HL-60 (cell line): ENCODE measurements at regions not wholly inside any gene's neighbourhood (a gene's known extent, or its start where the extent isn't known, plus 50 kb on each side); places are given as distances from the start of the nearest gene placed in this dataset.

Experiments
- DNase-seq, 2 experiments: peaks; one replicate each; pipeline ENCODE4 v3.0.0-alpha.2; 2010 to 2020; ENCODE audit warnings: low read depth in 1 of 2, low spot score in 1 of 2
- H3K27ac ChIP-seq: fragments of 250-450 bp; sonication (Bioruptor Pico); replicated peaks from 2 replicates; pipeline ENCODE4 v1.5.1; 2020; ENCODE audit warnings: mild to moderate bottlenecking, moderate library complexity
- H3K27me3 ChIP-seq: fragments of 250-450 bp; sonication (Bioruptor Pico); 2 replicates; pipeline ENCODE4 v1.5.1; 2021; ENCODE audit warnings: mild to moderate bottlenecking, moderate library complexity; ENCODE audit not compliant: insufficient read depth, poor library complexity, severe bottlenecking
- H3K4me3 ChIP-seq: replicated peaks from 2 replicates; pipeline ENCODE4 v1.5.1; 2011; ENCODE audit warnings: mild to moderate bottlenecking, control low read depth, low read length; ENCODE audit not compliant: insufficient read depth
- GABPA ChIP-seq: IDR thresholded peaks from 2 replicates; pipeline ENCODE4 v1.6.1; 2012; ENCODE audit warnings: low read depth
- POLR2AphosphoS5 ChIP-seq: IDR thresholded peaks from 2 replicates; pipeline ENCODE4 v1.6.1; 2012; ENCODE audit warnings: low read depth
- SPI1 ChIP-seq: IDR thresholded peaks from 2 replicates; pipeline ENCODE4 v1.6.1; 2012; ENCODE audit warnings: low read depth, mild to moderate bottlenecking, borderline replicate concordance
- TF ChIP-seq, protein P1 (sequence below): IDR thresholded peaks from one replicate; pipeline ENCODE4 v1.5.1; 2011; ENCODE audit warnings: low read length, control low read depth, inconsistent platforms; ENCODE audit not compliant: insufficient read depth
- TF ChIP-seq, protein P2 (sequence below): IDR thresholded peaks from 2 replicates; pipeline ENCODE4 v1.6.1; 2012; ENCODE audit warnings: low read depth; ENCODE audit not compliant: insufficient replicate concordance

DNA sequence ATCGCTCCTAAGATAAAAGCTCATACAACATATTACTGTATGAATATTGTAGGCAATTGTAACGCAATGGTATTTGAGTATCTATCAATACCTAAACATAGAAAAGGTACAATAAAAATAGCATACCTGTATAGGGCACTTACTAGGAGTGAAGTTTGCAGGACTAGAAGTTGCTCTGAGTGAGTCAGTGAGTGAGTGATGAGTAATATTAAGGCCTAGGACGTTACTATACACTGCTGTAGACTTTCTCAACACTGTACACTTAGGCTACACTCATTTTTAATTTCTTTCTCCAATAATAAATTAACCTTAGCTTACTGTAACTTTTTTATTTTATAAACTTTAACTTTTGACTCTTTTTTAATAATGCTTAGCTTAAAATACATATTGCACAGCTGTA lies 546.9 kb downstream of the HACE1 start:
- no peak overlapping the region for H3K27ac ChIP-seq
- TF ChIP-seq GABPA (no peak), SPI1 (no peak), POLR2AphosphoS5 (no peak)
- TF ChIP-seq, protein P1, sequence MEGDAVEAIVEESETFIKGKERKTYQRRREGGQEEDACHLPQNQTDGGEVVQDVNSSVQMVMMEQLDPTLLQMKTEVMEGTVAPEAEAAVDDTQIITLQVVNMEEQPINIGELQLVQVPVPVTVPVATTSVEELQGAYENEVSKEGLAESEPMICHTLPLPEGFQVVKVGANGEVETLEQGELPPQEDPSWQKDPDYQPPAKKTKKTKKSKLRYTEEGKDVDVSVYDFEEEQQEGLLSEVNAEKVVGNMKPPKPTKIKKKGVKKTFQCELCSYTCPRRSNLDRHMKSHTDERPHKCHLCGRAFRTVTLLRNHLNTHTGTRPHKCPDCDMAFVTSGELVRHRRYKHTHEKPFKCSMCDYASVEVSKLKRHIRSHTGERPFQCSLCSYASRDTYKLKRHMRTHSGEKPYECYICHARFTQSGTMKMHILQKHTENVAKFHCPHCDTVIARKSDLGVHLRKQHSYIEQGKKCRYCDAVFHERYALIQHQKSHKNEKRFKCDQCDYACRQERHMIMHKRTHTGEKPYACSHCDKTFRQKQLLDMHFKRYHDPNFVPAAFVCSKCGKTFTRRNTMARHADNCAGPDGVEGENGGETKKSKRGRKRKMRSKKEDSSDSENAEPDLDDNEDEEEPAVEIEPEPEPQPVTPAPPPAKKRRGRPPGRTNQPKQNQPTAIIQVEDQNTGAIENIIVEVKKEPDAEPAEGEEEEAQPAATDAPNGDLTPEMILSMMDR = no peak
- TF ChIP-seq, protein P2, sequence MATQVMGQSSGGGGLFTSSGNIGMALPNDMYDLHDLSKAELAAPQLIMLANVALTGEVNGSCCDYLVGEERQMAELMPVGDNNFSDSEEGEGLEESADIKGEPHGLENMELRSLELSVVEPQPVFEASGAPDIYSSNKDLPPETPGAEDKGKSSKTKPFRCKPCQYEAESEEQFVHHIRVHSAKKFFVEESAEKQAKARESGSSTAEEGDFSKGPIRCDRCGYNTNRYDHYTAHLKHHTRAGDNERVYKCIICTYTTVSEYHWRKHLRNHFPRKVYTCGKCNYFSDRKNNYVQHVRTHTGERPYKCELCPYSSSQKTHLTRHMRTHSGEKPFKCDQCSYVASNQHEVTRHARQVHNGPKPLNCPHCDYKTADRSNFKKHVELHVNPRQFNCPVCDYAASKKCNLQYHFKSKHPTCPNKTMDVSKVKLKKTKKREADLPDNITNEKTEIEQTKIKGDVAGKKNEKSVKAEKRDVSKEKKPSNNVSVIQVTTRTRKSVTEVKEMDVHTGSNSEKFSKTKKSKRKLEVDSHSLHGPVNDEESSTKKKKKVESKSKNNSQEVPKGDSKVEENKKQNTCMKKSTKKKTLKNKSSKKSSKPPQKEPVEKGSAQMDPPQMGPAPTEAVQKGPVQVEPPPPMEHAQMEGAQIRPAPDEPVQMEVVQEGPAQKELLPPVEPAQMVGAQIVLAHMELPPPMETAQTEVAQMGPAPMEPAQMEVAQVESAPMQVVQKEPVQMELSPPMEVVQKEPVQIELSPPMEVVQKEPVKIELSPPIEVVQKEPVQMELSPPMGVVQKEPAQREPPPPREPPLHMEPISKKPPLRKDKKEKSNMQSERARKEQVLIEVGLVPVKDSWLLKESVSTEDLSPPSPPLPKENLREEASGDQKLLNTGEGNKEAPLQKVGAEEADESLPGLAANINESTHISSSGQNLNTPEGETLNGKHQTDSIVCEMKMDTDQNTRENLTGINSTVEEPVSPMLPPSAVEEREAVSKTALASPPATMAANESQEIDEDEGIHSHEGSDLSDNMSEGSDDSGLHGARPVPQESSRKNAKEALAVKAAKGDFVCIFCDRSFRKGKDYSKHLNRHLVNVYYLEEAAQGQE = no peak
- no peak for DNase-seq
- no peaks in the 10 kb centered on the region for H3K27me3 ChIP-seq
- no peak overlapping the region for H3K4me3 ChIP-seq

DNA sequence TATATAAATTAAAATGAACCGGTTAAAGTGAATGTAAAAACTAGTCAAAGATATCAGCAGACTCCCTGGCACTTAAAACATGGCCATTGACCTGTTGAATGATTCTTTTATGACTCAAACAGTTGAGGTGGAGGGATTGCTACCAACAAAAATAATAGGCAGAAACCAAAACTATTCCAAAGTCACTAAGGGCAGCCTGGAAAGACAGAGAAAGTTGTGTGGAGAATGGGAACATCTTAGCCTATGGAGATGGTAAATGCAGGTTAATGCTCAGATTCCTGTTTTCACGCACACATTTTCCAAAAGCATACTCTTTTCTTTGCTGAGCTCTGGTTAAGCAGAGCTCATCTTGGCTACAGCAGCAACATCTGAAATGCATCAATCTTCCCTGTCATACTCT lies 553.5 kb downstream of the HACE1 start:
- Histone ChIP-seq H3K27me3 (no peaks in the 10 kb centered on the region), H3K4me3 (no peak overlapping the region), H3K27ac (no peak overlapping the region)
- TF ChIP-seq, protein P2 = no peak
- TF ChIP-seq GABPA = no peak
- TF ChIP-seq SPI1 = no peak
- TF ChIP-seq, protein P1 = no peak
- TF ChIP-seq POLR2AphosphoS5 = no peak
- DNase-seq = no peak

DNA sequence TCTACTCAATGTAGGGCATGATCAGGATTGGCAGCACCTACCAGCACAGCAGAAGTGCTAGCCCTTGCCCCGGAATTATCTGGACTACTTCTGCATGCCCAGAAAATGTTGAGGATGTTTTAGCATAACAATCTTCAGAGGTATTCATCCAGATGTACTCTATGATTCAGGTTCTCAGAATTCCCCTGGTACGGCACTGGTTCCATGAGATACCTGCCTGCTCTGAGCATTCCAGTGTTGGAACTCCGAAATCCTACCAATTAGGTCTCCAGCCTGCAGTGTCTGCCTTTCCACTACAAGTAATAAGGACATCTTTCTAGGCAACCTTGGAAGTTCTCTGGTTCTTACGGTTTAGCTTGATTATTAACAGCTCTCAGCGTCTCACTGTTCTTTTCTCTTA lies 554.5 kb downstream of the HACE1 start:
- H3K27me3 ChIP-seq = no peaks in the 10 kb centered on the region
- TF ChIP-seq, protein P2 = no peak
- TF ChIP-seq SPI1 (no peak), POLR2AphosphoS5 (no peak), GABPA (no peak)
- TF ChIP-seq, protein P1 = no peak

More for the DNA sequence above, 554.5 kb downstream of the HACE1 start:
- no peak for DNase-seq
- Histone ChIP-seq H3K4me3 (no peak overlapping the region), H3K27ac (no peak overlapping the region)
